ENCODE measurements at regions not wholly inside any gene's neighbourhood (a gene's known extent, or its start where the extent isn't known, plus 50 kb on each side); places are given as distances from the start of the nearest gene placed in this dataset.

- TF ChIP-seq CTCF (IDR thresholded peaks at IDR 0.05) (no peak), POLR2A (IDR thresholded peaks at IDR 0.05) (no peak)
Observed at GRCh38 chr16:54688339-54688738, 242.3 kb upstream of the IRX5 start.
